Smooth muscle cell (in vitro differentiated cells): ENCODE measurements at regions not wholly inside any gene's neighbourhood (a gene's known extent, or its start where the extent isn't known, plus 50 kb on each side); places are given as distances from the start of the nearest gene placed in this dataset.

Experiments
- DNase-seq: peaks from one replicate; lab custom pipeline; 2025; ENCODE audit not compliant: unreplicated experiment; lab: John Stamatoyannopoulos, UW
- H2AFZ ChIP-seq: fragments of 200-600 bp; sonication (generic); 2 replicates; pipeline ENCODE4 v1.6.0; 2016; ENCODE audit warnings: antibody characterized with exemption, low read depth, mild to moderate bottlenecking
- H3F3A ChIP-seq: fragments of 200-600 bp; sonication (generic); 2 replicates; pipeline ENCODE4 v1.6.0; 2017; ENCODE audit warnings: antibody characterized with exemption, low read depth
- H3K27ac ChIP-seq: fragments of 200-600 bp; sonication (generic); 2 replicates; pipeline ENCODE4 v1.5.1; 2016; ENCODE audit warnings: low read depth, mild to moderate bottlenecking
- H3K27me3 ChIP-seq: fragments of 200-600 bp; sonication (generic); 2 replicates; pipeline ENCODE4 v1.6.1; 2016; ENCODE audit warnings: low read depth, mild to moderate bottlenecking
- H3K36me3 ChIP-seq: fragments of 200-600 bp; sonication (generic); 2 replicates; pipeline ENCODE4 v1.5.1; 2016; ENCODE audit warnings: low read depth
- H3K4me1 ChIP-seq: fragments of 200-600 bp; sonication (generic); 2 replicates; pipeline ENCODE4 v1.5.1; 2016; ENCODE audit warnings: low read depth
- H3K4me2 ChIP-seq: fragments of 200-600 bp; sonication (generic); 2 replicates; pipeline ENCODE4 v1.6.0; 2016; ENCODE audit warnings: mild to moderate bottlenecking
- H3K4me3 ChIP-seq: fragments of 200-600 bp; sonication (generic); 2 replicates; pipeline ENCODE4 v1.5.1; 2016; ENCODE audit warnings: mild to moderate bottlenecking
- H3K79me2 ChIP-seq: fragments of 200-600 bp; sonication (generic); 2 replicates; pipeline ENCODE4 v1.6.0; 2016; ENCODE audit warnings: low read depth, mild to moderate bottlenecking
- H3K9ac ChIP-seq: fragments of 200-600 bp; sonication (generic); 2 replicates; pipeline ENCODE4 v1.6.0; 2016; ENCODE audit warnings: low read depth
- H3K9me3 ChIP-seq: fragments of 200-600 bp; sonication (generic); replicated peaks from 2 replicates; pipeline ENCODE4 v1.5.1; 2016; ENCODE audit warnings: low read depth
- H4K20me1 ChIP-seq: fragments of 200-600 bp; sonication (generic); 2 replicates; pipeline ENCODE4 v1.6.0; 2016; ENCODE audit warnings: low read depth
- WGBS: methylation state at CpG from one replicate; pipeline ENCODE4 v1.1.7; 2016; ENCODE audit warnings: low lambda C conversion rate; 5-methylcytosine and 5-hydroxymethylcytosine counted together
- TF ChIP-seq, protein P1 (sequence below): fragments of 200-600 bp; sonication (generic); IDR thresholded peaks from 2 replicates; pipeline ENCODE4 v1.5.1; 2017; ENCODE audit warnings: borderline replicate concordance, mild to moderate bottlenecking, antibody characterized with exemption; ENCODE audit not compliant: insufficient read depth, poor library complexity, severe bottlenecking

- no peaks in the 10 kb centered on the region for H3K36me3 ChIP-seq
- H2AFZ ChIP-seq: no peak overlapping the region
- H3K9me3 ChIP-seq: no peaks in the 10 kb centered on the region
- H4K20me1 ChIP-seq: peaks cover 13% of the 10 kb centered on the region
- DNase-seq: no peak
- TF ChIP-seq, protein P1, sequence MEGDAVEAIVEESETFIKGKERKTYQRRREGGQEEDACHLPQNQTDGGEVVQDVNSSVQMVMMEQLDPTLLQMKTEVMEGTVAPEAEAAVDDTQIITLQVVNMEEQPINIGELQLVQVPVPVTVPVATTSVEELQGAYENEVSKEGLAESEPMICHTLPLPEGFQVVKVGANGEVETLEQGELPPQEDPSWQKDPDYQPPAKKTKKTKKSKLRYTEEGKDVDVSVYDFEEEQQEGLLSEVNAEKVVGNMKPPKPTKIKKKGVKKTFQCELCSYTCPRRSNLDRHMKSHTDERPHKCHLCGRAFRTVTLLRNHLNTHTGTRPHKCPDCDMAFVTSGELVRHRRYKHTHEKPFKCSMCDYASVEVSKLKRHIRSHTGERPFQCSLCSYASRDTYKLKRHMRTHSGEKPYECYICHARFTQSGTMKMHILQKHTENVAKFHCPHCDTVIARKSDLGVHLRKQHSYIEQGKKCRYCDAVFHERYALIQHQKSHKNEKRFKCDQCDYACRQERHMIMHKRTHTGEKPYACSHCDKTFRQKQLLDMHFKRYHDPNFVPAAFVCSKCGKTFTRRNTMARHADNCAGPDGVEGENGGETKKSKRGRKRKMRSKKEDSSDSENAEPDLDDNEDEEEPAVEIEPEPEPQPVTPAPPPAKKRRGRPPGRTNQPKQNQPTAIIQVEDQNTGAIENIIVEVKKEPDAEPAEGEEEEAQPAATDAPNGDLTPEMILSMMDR: no peak
- no peak overlapping the region for H3K9ac ChIP-seq
- no peaks in the 10 kb centered on the region for H3K79me2 ChIP-seq
- 97% methylated on average over 1 of the region's 1 CpG for WGBS
- no peaks in the 10 kb centered on the region for H3K4me1 ChIP-seq
- H3K4me2 ChIP-seq: no peak overlapping the region
- H3K27ac ChIP-seq: no peak overlapping the region
- H3F3A ChIP-seq: no peaks in the 10 kb centered on the region
- no peaks in the 10 kb centered on the region for H3K27me3 ChIP-seq
- no peak overlapping the region for H3K4me3 ChIP-seq
Observed at GRCh38 chr4:20478412-20478811, 221.8 kb upstream of the PACRGL start.

- Histone ChIP-seq H3K4me3 (no peak overlapping the region), H3K36me3 (no peaks in the 10 kb centered on the region), H3K4me2 (no peak overlapping the region), H2AFZ (no peak overlapping the region), H3K4me1 (no peaks in the 10 kb centered on the region), H3K9ac (no peak overlapping the region), H3K27ac (no peak overlapping the region), H3K27me3 (no peaks in the 10 kb centered on the region), H3F3A (no peaks in the 10 kb centered on the region), H3K9me3 (no peaks in the 10 kb centered on the region), H3K79me2 (no peaks in the 10 kb centered on the region), H4K20me1 (peaks cover 6% of the 10 kb centered on the region)
- WGBS: 71% methylated on average over 7 of the region's 7 CpGs
- no peak for DNase-seq
- TF ChIP-seq, protein P1: no peak
Observed at GRCh38 chr4:20480165-20480947, 219.9 kb upstream of the PACRGL start.

GRCh38 chr4:20483416-20483815 lies 216.8 kb upstream of the PACRGL start:
- TF ChIP-seq, protein P1: no peak
- Histone ChIP-seq H3K27ac (no peak overlapping the region), H3K4me2 (no peak overlapping the region), H3K4me1 (peaks cover 9% of the 10 kb centered on the region), H4K20me1 (peaks cover 6% of the 10 kb centered on the region), H3K4me3 (no peak overlapping the region), H3K36me3 (no peaks in the 10 kb centered on the region), H2AFZ (no peak overlapping the region), H3K9me3 (no peaks in the 10 kb centered on the region), H3K79me2 (no peaks in the 10 kb centered on the region), H3K27me3 (no peaks in the 10 kb centered on the region), H3K9ac (no peak overlapping the region), H3F3A (no peaks in the 10 kb centered on the region)
- WGBS: 94% methylated on average over 1 of the region's 1 CpG
- no peak for DNase-seq

GRCh38 chr4:20486433-20486832 lies 213.8 kb upstream of the PACRGL start:
- no peaks in the 10 kb centered on the region for H4K20me1 ChIP-seq
- H3K27me3 ChIP-seq: no peaks in the 10 kb centered on the region
- H3K9me3 ChIP-seq: no peaks in the 10 kb centered on the region
- H3K9ac ChIP-seq: no peak overlapping the region
- H3K4me1 ChIP-seq: peaks cover 9% of the 10 kb centered on the region
- H3K4me3 ChIP-seq: no peak overlapping the region
- H3F3A ChIP-seq: no peaks in the 10 kb centered on the region
- H3K36me3 ChIP-seq: no peaks in the 10 kb centered on the region
- H3K79me2 ChIP-seq: no peaks in the 10 kb centered on the region
- H3K4me2 ChIP-seq: no peak overlapping the region
- no peak overlapping the region for H3K27ac ChIP-seq
- TF ChIP-seq, protein P1: no peak
- no peak overlapping the region for H2AFZ ChIP-seq
- DNase-seq: no peak
- WGBS: 75% methylated on average over 1 of the region's 1 CpG
